ENCODE measurements at regions not wholly inside any gene's neighbourhood (a gene's known extent, or its start where the extent isn't known, plus 50 kb on each side); places are given as distances from the start of the nearest gene placed in this dataset.

- TF ChIP-seq CTCF (IDR thresholded peaks at IDR 0.05): no peak
- no peak for TF ChIP-seq POLR2AphosphoS5 (IDR thresholded peaks at IDR 0.05)
- TF ChIP-seq EP300 (IDR thresholded peaks at IDR 0.05): no peak
Measured at GRCh38 chr6:169160855-169161560, 92.6 kb downstream of the THBS2 start.

Measured in stomach (tissue), 4 donors.